HepG2 (cell line): ENCODE measurements at regions not wholly inside any gene's neighbourhood (a gene's known extent, or its start where the extent isn't known, plus 50 kb on each side); places are given as distances from the start of the nearest gene placed in this dataset.

Source experiments
- CBFB ChIP-seq: sonication (generic); formaldehyde crosslinking; IDR thresholded peaks from 2 replicates; pipeline ENCODE4 v1.4.0; 2020; ENCODE audit warnings: missing genetic modification reagents
- HMG20B ChIP-seq: conservative IDR thresholded peaks from 2 replicates; pipeline ENCODE4 v1.6.1; 2016; ENCODE audit warnings: missing genetic modification reagents, missing compliant biosample characterization
- HNRNPLL ChIP-seq: fragments of 200-400 bp; formaldehyde crosslinking; IDR thresholded peaks from 2 replicates; pipeline ENCODE4 v1.6.1; 2017; ENCODE audit warnings: mild to moderate bottlenecking, low read depth, low read length; ENCODE audit not compliant: poor library complexity, severe bottlenecking
- HNRNPUL1 ChIP-seq: fragments of 200-400 bp; formaldehyde crosslinking; IDR thresholded peaks from 2 replicates; pipeline ENCODE4 v1.6.1; 2017; ENCODE audit warnings: low read depth, mild to moderate bottlenecking, low read length, moderate library complexity
- PCBP2 ChIP-seq: fragments of 200-400 bp; formaldehyde crosslinking; optimal IDR thresholded peaks from 2 replicates; pipeline ENCODE3; 2018; ENCODE audit warnings: low read length, low read depth; ENCODE audit not compliant: poor library complexity, severe bottlenecking
- SMAD3 ChIP-seq: sonication (generic); formaldehyde crosslinking; IDR thresholded peaks from 2 replicates; pipeline ENCODE4 v1.4.0; 2020; ENCODE audit warnings: missing genetic modification reagents
- TF ChIP-seq, protein P1 (sequence below): sonication (generic); formaldehyde crosslinking; IDR thresholded peaks from 2 replicates; pipeline ENCODE4 v1.5.0; 2020; ENCODE audit warnings: mild to moderate bottlenecking, missing genetic modification reagents, moderate library complexity

DNA sequence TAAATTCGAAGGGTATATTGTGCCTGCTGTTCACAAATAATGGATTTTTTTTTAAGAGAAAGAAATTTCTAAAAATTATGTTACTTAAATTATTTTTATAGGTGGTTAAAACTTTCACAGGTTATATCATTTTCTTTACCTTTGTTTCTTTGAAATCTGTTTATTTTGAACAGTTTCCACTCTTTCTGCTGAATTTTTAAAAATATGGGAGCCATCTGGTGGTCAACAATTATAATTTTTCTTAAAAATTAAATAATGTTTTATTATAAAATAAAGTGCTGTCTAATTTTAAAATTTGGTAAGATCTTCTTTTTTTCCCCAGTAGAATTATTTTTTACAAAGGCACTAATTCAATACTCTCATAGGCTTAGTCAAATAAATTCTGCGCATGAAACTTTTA, 263.9 kb downstream of the ETV1 start:
- TF ChIP-seq SMAD3 (CRISPR knock-in tag) (no peak), PCBP2 (no peak), CBFB (CRISPR knock-in tag) (no peak), HNRNPLL (no peak), HMG20B (CRISPR knock-in tag) (no peak), HNRNPUL1 (no peak)
- TF ChIP-seq, protein P1, sequence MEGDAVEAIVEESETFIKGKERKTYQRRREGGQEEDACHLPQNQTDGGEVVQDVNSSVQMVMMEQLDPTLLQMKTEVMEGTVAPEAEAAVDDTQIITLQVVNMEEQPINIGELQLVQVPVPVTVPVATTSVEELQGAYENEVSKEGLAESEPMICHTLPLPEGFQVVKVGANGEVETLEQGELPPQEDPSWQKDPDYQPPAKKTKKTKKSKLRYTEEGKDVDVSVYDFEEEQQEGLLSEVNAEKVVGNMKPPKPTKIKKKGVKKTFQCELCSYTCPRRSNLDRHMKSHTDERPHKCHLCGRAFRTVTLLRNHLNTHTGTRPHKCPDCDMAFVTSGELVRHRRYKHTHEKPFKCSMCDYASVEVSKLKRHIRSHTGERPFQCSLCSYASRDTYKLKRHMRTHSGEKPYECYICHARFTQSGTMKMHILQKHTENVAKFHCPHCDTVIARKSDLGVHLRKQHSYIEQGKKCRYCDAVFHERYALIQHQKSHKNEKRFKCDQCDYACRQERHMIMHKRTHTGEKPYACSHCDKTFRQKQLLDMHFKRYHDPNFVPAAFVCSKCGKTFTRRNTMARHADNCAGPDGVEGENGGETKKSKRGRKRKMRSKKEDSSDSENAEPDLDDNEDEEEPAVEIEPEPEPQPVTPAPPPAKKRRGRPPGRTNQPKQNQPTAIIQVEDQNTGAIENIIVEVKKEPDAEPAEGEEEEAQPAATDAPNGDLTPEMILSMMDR (CRISPR knock-in tag): no peak
